Neuronal stem cell (in vitro differentiated cells): ENCODE measurements at regions not wholly inside any gene's neighbourhood (a gene's known extent, or its start where the extent isn't known, plus 50 kb on each side); places are given as distances from the start of the nearest gene placed in this dataset.

Experiments
- DNase-seq: peaks from one replicate; pipeline ENCODE4 v3.0.0-alpha.2; 2013; ENCODE audit warnings: low spot score
- H2AFZ ChIP-seq: one replicate; pipeline ENCODE4 v1.6.1; 2013; ENCODE audit warnings: mild to moderate bottlenecking, low read length, inconsistent platforms
- H2AK5ac ChIP-seq: 2 replicates; pipeline ENCODE4 v1.6.1; 2013; ENCODE audit warnings: low read depth, mild to moderate bottlenecking, inconsistent platforms, low read length, moderate library complexity, mixed read lengths
- H2BK120ac ChIP-seq: 2 replicates; pipeline ENCODE4 v1.6.1; 2013; ENCODE audit warnings: low read depth, mild to moderate bottlenecking, inconsistent platforms, low read length, moderate library complexity, mixed read lengths
- H2BK12ac ChIP-seq: one replicate; pipeline ENCODE4 v1.6.1; 2013; ENCODE audit warnings: low read length, inconsistent platforms
- H2BK15ac ChIP-seq: 2 replicates; pipeline ENCODE4 v1.6.1; 2013; ENCODE audit warnings: mild to moderate bottlenecking, low read length, inconsistent platforms, mixed read lengths
- H2BK5ac ChIP-seq: one replicate; pipeline ENCODE4 v1.6.1; 2013; ENCODE audit warnings: inconsistent platforms, mild to moderate bottlenecking, low read length, moderate library complexity
- H3K14ac ChIP-seq: one replicate; pipeline ENCODE4 v1.6.1; 2013; ENCODE audit warnings: low read length, inconsistent platforms
- H3K18ac ChIP-seq: 2 replicates; pipeline ENCODE4 v1.6.1; 2013; ENCODE audit warnings: low read length, inconsistent platforms
- H3K23ac ChIP-seq: 2 replicates; pipeline ENCODE4 v1.6.1; 2013; ENCODE audit warnings: low read depth, mild to moderate bottlenecking, mixed read lengths, low read length, inconsistent platforms; ENCODE audit not compliant: poor library complexity
- H3K27ac ChIP-seq: replicated peaks from 3 replicates; pipeline ENCODE4 v1.5.1; 2013; ENCODE audit warnings: low read length, inconsistent platforms
- H3K27me3 ChIP-seq, 3 experiments: 2 replicates each; pipeline ENCODE4 v1.6.1; 2013; ENCODE audit warnings: low read length in 3 of 3, mild to moderate bottlenecking in 2 of 3, inconsistent platforms in 1 of 3, low read depth in 1 of 3, mixed read lengths in 1 of 3, moderate library complexity in 1 of 3; ENCODE audit not compliant: control insufficient read depth in 3 of 3, insufficient read depth in 3 of 3
- H3K36me3 ChIP-seq, 2 donors: replicated peaks in 1 of 2; 2 replicates each; pipeline ENCODE4 v1.6.1; 2013; ENCODE audit warnings: low read length in 2 of 2; ENCODE audit not compliant: control insufficient read depth in 2 of 2, insufficient read depth in 2 of 2
- H3K4ac ChIP-seq: 2 replicates; pipeline ENCODE4 v1.6.1; 2013; ENCODE audit warnings: inconsistent platforms, mild to moderate bottlenecking, low read length, moderate library complexity
- H3K4me1 ChIP-seq, 2 donors: 1 replicate in 1 of 2; 2 replicates in 1 of 2; pipeline ENCODE4 v1.6.1; 2013; ENCODE audit warnings: low read length in 2 of 2, low read depth in 1 of 2; ENCODE audit not compliant: control insufficient read depth in 2 of 2, insufficient read depth in 1 of 2
- H3K4me2 ChIP-seq: one replicate; pipeline ENCODE4 v1.6.1; 2013; ENCODE audit warnings: mild to moderate bottlenecking, low read length, inconsistent platforms; ENCODE audit not compliant: insufficient read depth, poor library complexity, severe bottlenecking
- H3K4me3 ChIP-seq, 2 donors: 2 replicates each; pipeline ENCODE4 v1.5.1; 2013; ENCODE audit warnings: low read length in 2 of 2, mild to moderate bottlenecking in 2 of 2, inconsistent platforms in 1 of 2, moderate library complexity in 1 of 2
- H3K79me1 ChIP-seq: one replicate; pipeline ENCODE4 v1.6.1; 2013; ENCODE audit warnings: low read depth, mild to moderate bottlenecking, inconsistent platforms, low read length, moderate library complexity
- H3K9ac ChIP-seq: one replicate; pipeline ENCODE4 v1.6.1; 2013; ENCODE audit warnings: mild to moderate bottlenecking, low read depth, low read length, inconsistent platforms; ENCODE audit not compliant: poor library complexity
- H3K9me3 ChIP-seq, 2 donors: replicated peaks in 1 of 2; 2 replicates each; pipeline versions ENCODE3 to v1.6.1; 2013; ENCODE audit warnings: low read length in 2 of 2, mild to moderate bottlenecking in 2 of 2, inconsistent platforms in 1 of 2, low read depth in 1 of 2, mixed read lengths in 1 of 2, moderate library complexity in 1 of 2; ENCODE audit not compliant: control insufficient read depth in 2 of 2, insufficient read depth in 1 of 2
- H4K8ac ChIP-seq: one replicate; pipeline ENCODE4 v1.6.1; 2013; ENCODE audit warnings: low read depth, mild to moderate bottlenecking, inconsistent platforms, low read length, moderate library complexity
- H4K91ac ChIP-seq: one replicate; pipeline ENCODE4 v1.6.1; 2013; ENCODE audit warnings: low read length, low read depth, mild to moderate bottlenecking, inconsistent platforms; ENCODE audit not compliant: poor library complexity
- WGBS, 2 donors: extraction: QIAGEN DNeasy Blood & Tissue Kit; methylation state at CpG; one replicate each; pipeline ENCODE4 v1.1.7; 2013; ENCODE audit warnings: missing lambda C conversion rate in 2 of 2, mixed read lengths in 1 of 2; ENCODE audit not compliant: insufficient read length in 2 of 2, insufficient replicate concordance in 1 of 2; ENCODE audit errors: extremely low coverage in 2 of 2; 5-methylcytosine and 5-hydroxymethylcytosine counted together

GRCh38 chr15:47862402-47862801 is 145.1 kb downstream of the SEMA6D start:
- Histone ChIP-seq H4K8ac (no peak overlapping the region), H2BK120ac (no peak overlapping the region), H2AK5ac (no peak overlapping the region), H3K9ac (no peak overlapping the region), H3K4me2 (no peak overlapping the region), H3K4ac (no peak overlapping the region), H4K91ac (no peak overlapping the region), H2BK15ac (no peak overlapping the region), H3K23ac (no peak overlapping the region), H3K36me3 (no peaks in the 10 kb centered on the region), H3K27ac (no peak overlapping the region), H2BK12ac (no peak overlapping the region), H3K27me3 (no peaks in the 10 kb centered on the region), H3K18ac (no peak overlapping the region), H3K4me1 (peaks cover 0 to 16% of the 10 kb centered on the region in 2 donors), H3K14ac (no peak overlapping the region), H2BK5ac (no peak overlapping the region), H3K79me1 (no peaks in the 10 kb centered on the region), H2AFZ (no peak overlapping the region), H3K4me3 (no peak overlapping the region), H3K9me3 (peaks cover 0 to 1% of the 10 kb centered on the region in 2 donors)
- WGBS, 2 donors, result no CpG with 5 or more reads among the region's 3 CpGs
- no peak for DNase-seq

GRCh38 chr15:47866446-47866845 is 149.1 kb downstream of the SEMA6D start:
- H2AFZ ChIP-seq, result no peak overlapping the region
- no peak overlapping the region for H2BK12ac ChIP-seq
- H2BK120ac ChIP-seq, result no peak overlapping the region
- no peak overlapping the region for H2AK5ac ChIP-seq
- no peaks in the 10 kb centered on the region for H3K36me3 ChIP-seq
- H3K18ac ChIP-seq, result no peak overlapping the region
- peaks cover 0 to 3% of the 10 kb centered on the region in 2 donors for H3K9me3 ChIP-seq
- no peak overlapping the region for H3K4me2 ChIP-seq
- no peak for DNase-seq
- H3K79me1 ChIP-seq, result no peaks in the 10 kb centered on the region
- H3K9ac ChIP-seq, result no peak overlapping the region
- no peak overlapping the region for H4K91ac ChIP-seq
- no peaks in the 10 kb centered on the region for H3K27me3 ChIP-seq
- H3K23ac ChIP-seq, result no peak overlapping the region
- H3K27ac ChIP-seq, result no peak overlapping the region
- H3K14ac ChIP-seq, result no peak overlapping the region
- WGBS, 2 donors, result no CpG with 5 or more reads among the region's 1 CpG
- H3K4me1 ChIP-seq, result peaks cover 0 to 7% of the 10 kb centered on the region in 2 donors
- H2BK5ac ChIP-seq, result no peak overlapping the region
- H3K4ac ChIP-seq, result no peak overlapping the region
- no peak overlapping the region for H2BK15ac ChIP-seq
- no peak overlapping the region for H3K4me3 ChIP-seq
- no peak overlapping the region for H4K8ac ChIP-seq

GRCh38 chr15:47870300-47870955 is 153.1 kb downstream of the SEMA6D start:
- Histone ChIP-seq H4K91ac (no peak overlapping the region), H2BK15ac (no peak overlapping the region), H3K27ac (no peak overlapping the region), H3K4me1 (peaks cover 0 to 11% of the 10 kb centered on the region in 2 donors), H2BK12ac (no peak overlapping the region), H3K23ac (no peak overlapping the region), H2AFZ (no peak overlapping the region), H3K36me3 (no peaks in the 10 kb centered on the region), H3K79me1 (no peaks in the 10 kb centered on the region), H3K9me3 (peaks cover 0 to 2% of the 10 kb centered on the region in 2 donors), H3K9ac (no peak overlapping the region), H3K18ac (no peak overlapping the region), H2BK120ac (no peak overlapping the region), H3K4ac (no peak overlapping the region), H2AK5ac (no peak overlapping the region), H3K27me3 (no peaks in the 10 kb centered on the region), H3K4me2 (no peak overlapping the region), H3K4me3 (no peak overlapping the region), H2BK5ac (no peak overlapping the region), H4K8ac (no peak overlapping the region), H3K14ac (no peak overlapping the region)
- DNase-seq, result no peak
- WGBS, 2 donors, result no CpG with 5 or more reads among the region's 1 CpG

- H3K4me3 ChIP-seq, result no peak overlapping the region
- no peak overlapping the region for H4K8ac ChIP-seq
- no CpG with 5 or more reads among the region's 2 CpGs for WGBS, 2 donors
- no peak overlapping the region for H2BK12ac ChIP-seq
- no peak for DNase-seq
- H3K9me3 ChIP-seq, result peaks cover 0 to 2% of the 10 kb centered on the region in 2 donors
- peaks cover 0 to 11% of the 10 kb centered on the region in 2 donors for H3K4me1 ChIP-seq
- no peak overlapping the region for H3K18ac ChIP-seq
- H2AFZ ChIP-seq, result no peak overlapping the region
- no peak overlapping the region for H3K9ac ChIP-seq
- no peaks in the 10 kb centered on the region for H3K36me3 ChIP-seq
- no peak overlapping the region for H3K14ac ChIP-seq
- no peak overlapping the region for H3K27ac ChIP-seq
- no peak overlapping the region for H3K4ac ChIP-seq
- H3K79me1 ChIP-seq, result no peaks in the 10 kb centered on the region
- H2BK5ac ChIP-seq, result no peak overlapping the region
- H3K23ac ChIP-seq, result no peak overlapping the region
- H2BK120ac ChIP-seq, result no peak overlapping the region
- H2BK15ac ChIP-seq, result no peak overlapping the region
- H3K4me2 ChIP-seq, result no peak overlapping the region
- H2AK5ac ChIP-seq, result no peak overlapping the region
- no peaks in the 10 kb centered on the region for H3K27me3 ChIP-seq
- H4K91ac ChIP-seq, result no peak overlapping the region
These were observed 153.8 kb downstream of the SEMA6D start for GRCh38 chr15:47870956-47871625.
